ENCODE measurements at regions not wholly inside any gene's neighbourhood (a gene's known extent, or its start where the extent isn't known, plus 50 kb on each side); places are given as distances from the start of the nearest gene placed in this dataset.

DNA sequence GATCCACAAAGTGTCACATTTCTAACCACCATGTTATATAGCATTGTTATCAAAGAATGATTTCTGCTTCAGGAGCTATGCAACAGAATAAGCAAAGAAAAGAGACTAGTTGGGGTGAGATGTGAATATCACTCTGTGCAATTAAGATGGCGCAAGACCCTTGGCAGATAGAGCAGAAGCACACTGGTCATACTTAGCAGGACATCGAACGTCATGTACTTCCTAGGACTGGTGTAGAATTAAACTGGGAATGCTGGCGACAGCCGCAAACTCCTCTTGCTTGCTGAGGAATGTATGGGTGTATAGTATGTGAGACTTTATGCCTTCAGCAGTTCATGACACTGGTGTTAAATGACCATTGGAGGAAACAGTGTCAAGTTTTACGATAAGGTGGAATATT is 207.0 kb downstream of the LRRC70 start:
- Mint-ChIP-seq H3K9me3 (peaks cover 9% of the 10 kb centered on the region), H3K27ac (no peak overlapping the region), H3K4me1 (no peaks in the 10 kb centered on the region), H3K36me3 (no peaks in the 10 kb centered on the region), H3K27me3 (ENCODE audit: low read depth) (no peaks in the 10 kb centered on the region; the same call in 1 of the 2 replicates), H3K4me3 (no peak overlapping the region)
- ChIA-PET CTCF (no interaction called here), POLR2A (interaction anchor here (0.7 kb wide), 1 partner anchor 1381 kb away, joined by 3 read pairs; no protein-coding TSS in a partner anchor)
- DNase-seq (ENCODE audit: low spot score) (no peak), ATAC-seq (no peak)
- no peak for TF ChIP-seq ZNF532 (CRISPR knock-in tag; IDR thresholded peaks at IDR 0.05; ENCODE audit: borderline replicate concordance)
- no peak for TF ChIP-seq ZNF281 (CRISPR knock-in tag; IDR thresholded peaks at IDR 0.05)
- TF ChIP-seq ZNF219 (CRISPR knock-in tag; IDR thresholded peaks at IDR 0.05; ENCODE audit: borderline replicate concordance), result no peak
- TF ChIP-seq ESRRA (CRISPR knock-in tag; IDR thresholded peaks at IDR 0.05; ENCODE audit: borderline replicate concordance), result no peak
- TF ChIP-seq, protein P1, sequence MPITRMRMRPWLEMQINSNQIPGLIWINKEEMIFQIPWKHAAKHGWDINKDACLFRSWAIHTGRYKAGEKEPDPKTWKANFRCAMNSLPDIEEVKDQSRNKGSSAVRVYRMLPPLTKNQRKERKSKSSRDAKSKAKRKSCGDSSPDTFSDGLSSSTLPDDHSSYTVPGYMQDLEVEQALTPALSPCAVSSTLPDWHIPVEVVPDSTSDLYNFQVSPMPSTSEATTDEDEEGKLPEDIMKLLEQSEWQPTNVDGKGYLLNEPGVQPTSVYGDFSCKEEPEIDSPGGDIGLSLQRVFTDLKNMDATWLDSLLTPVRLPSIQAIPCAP (CRISPR knock-in tag; IDR thresholded peaks at IDR 0.05), result no peak
- TF ChIP-seq NFYB (CRISPR knock-in tag; conservative IDR thresholded peaks at IDR 0.05; ENCODE audit: low read depth), result no peak

GRCh38 chr5:62783374-62784057 is 204.9 kb downstream of the LRRC70 start:
- POLR2A ChIA-PET, result no interaction called here
- H3K4me3 Mint-ChIP-seq, result no peak overlapping the region

More at GRCh38 chr5:62783374-62784057, 204.9 kb downstream of the LRRC70 start:
- Mint-ChIP-seq H3K36me3 (no peaks in the 10 kb centered on the region), H3K27me3 (ENCODE audit: low read depth) (no peaks in the 10 kb centered on the region; the same call in 1 of the 2 replicates), H3K4me1 (no peaks in the 10 kb centered on the region), H3K27ac (no peak overlapping the region), H3K9me3 (peaks cover 9% of the 10 kb centered on the region)
- no peak for ATAC-seq
- no peak for TF ChIP-seq AR (CRISPR knock-in tag; IDR thresholded peaks at IDR 0.05)
- TF ChIP-seq CREB1 (CRISPR knock-in tag; IDR thresholded peaks at IDR 0.05), result no peak
- TF ChIP-seq TCF7 (CRISPR knock-in tag; IDR thresholded peaks at IDR 0.05; ENCODE audit: low read depth), result no peak
- TF ChIP-seq MXD4 (CRISPR knock-in tag; IDR thresholded peaks at IDR 0.05; ENCODE audit: borderline replicate concordance), result no peak
- TF ChIP-seq CREM (CRISPR knock-in tag; IDR thresholded peaks at IDR 0.05), result no peak
- DNase-seq (ENCODE audit: low spot score), result no peak
- CTCF ChIA-PET, result no interaction called here
